ENCODE measurements at regions not wholly inside any gene's neighbourhood (a gene's known extent, or its start where the extent isn't known, plus 50 kb on each side); places are given as distances from the start of the nearest gene placed in this dataset.

- no peak for TF ChIP-seq CHD7 (IDR thresholded peaks at IDR 0.05; ENCODE audit: insufficient replicate concordance, low read length)
Observed at GRCh38 chr3:66922058-66922457, 76.0 kb upstream of the KBTBD8 start (continued).

Measured in H1 (cell line).